HT1080 (cell line): ENCODE measurements at regions not wholly inside any gene's neighbourhood (a gene's known extent, or its start where the extent isn't known, plus 50 kb on each side); places are given as distances from the start of the nearest gene placed in this dataset.
"Not testable (repeated sequence)": the region's sequence is repeated elsewhere in the genome, so short reads cannot be mapped to it uniquely, and the experiment has no call there.

Source experiments
- DNase-seq: peaks from one replicate; pipeline ENCODE4 v3.0.0-alpha.2; 2015; ENCODE audit warnings: low read depth

DNA sequence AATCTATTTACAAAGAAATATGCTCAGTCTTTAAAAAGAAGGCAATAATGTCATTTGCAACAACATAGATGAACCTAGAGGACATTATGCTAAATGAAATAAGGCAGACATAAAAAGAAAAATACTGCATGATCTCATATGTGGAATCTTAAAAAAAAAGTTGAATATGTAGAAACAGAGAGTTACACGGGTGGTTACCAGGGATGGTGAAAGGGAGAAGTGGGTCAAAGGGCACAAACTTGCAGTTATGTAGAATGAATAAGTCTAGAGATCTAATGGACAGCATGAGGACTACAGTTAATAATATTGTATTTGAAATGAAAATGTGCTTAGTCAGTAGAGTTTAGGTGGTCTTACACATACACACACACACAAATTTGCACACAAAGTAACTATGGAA is 88.2 kb upstream of the CCDC71L start:
- DNase-seq: no peak

DNA sequence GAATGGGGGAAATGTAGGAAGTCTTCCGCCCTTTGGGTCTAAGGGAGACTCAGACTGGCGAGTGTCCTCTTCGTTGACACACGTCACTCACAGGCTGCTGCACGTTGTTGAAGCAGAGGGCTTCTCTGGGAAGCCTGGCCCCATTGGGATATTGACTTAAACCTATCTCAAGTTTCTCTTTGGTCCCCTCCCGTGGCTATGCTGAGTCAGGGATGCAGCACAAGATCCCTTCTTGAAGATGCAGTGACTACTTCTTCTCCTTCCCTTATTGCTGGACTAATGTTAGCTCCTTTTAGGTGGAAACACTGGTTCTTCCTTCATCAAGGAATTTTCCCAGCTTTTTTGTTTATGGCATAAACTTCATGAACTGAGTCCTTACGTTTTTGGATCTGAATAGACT is 89.8 kb upstream of the CCDC71L start:
- DNase-seq: no peak

DNA sequence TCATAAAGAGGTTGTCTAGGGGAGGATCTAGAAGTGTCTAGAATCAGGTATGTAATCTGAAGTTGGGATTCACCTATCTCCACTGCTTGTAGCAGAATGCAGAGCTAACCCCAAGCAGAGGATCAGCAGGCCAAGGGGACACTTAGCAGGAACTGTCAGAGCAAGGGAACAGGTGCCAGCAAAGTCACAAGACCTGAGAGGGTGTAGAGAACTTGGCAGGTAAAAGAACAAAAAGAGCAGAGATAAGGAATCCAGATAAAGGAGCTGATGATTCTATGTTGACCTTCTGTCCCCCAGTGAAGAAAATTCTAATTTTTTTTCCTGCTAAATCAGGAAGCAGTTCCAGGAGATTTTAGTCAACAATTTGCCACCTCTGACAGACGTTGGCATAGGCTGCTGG is 91.4 kb upstream of the CCDC71L start:
- no peak for DNase-seq

DNA sequence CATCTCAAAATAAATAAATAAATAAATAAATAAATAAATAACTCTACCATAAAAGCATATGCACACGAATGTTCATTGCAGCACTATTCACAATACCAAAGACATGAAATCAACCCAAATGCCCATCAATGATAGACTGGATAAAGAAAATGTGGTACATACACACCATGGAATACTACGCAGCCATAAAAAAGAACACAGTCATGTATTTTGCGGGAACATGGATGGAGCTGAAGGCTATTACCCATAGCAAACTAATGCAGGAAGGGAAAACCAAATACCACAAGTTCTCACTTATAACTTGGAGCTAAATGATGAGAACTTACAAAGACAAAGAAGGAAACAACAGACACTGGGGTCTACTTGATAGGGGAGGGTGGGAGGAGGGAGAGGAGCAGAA is 94.1 kb upstream of the CCDC71L start:
- DNase-seq: not testable (repeated sequence)

DNA sequence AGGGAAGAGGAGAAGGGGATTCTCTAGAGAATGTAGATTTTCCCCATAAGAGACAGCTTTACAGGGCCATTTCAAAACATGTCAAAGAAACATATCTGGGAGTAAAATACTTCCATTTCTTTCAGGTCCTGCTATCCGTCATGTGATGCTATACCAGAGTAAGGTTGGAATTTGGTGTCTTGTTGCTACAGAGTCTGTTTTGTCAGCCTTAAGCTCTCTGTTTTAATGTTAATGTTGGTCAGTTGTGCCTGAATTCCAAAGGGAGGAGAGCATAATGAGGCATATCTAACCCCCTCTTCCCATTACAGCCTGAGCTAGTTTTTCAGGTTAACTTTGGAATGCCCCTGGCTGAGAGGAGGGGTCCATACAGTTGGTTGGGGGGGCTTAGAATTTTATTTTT is 94.7 kb upstream of the CCDC71L start:
- no peak for DNase-seq

DNA sequence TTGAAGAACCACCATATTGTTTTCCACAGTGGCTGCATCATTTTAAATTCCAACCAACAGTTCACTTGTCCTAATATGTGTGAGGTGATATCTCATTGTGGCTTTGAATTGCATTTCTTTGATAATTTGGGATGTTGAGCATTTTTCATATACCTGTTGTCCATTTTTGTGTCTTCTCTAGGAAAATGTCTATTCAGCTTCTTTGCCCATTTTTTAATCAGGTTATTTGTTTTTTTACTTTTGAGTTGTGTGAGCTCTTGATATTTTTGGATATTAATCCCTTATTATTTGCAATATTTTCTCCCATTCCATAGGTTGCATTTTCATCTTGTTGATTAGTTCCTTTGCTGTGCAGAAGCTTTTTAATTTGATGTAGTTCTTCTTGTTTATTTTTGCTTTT is 95.1 kb upstream of the CCDC71L start:
- DNase-seq: no peak

DNA sequence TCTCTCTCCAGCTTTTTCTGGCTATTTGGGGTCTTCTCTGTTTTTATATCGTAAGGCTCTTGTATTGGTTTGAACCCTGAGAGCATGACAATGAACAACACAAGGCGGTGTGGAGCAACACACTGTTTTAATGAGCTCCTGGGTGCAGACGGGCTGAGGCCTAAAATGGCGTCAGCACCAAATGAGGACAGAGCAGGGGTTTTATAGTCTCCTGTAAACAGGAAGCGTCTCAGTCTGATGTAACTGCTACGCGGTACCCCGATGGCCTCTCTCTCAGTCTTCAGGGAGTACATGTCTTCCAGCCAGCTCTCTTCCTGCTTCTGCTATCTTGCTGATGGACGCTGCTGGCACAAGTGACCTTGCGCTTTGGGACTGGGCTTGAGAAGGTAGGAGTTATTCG is 95.9 kb upstream of the CCDC71L start:
- DNase-seq: no peak

DNA sequence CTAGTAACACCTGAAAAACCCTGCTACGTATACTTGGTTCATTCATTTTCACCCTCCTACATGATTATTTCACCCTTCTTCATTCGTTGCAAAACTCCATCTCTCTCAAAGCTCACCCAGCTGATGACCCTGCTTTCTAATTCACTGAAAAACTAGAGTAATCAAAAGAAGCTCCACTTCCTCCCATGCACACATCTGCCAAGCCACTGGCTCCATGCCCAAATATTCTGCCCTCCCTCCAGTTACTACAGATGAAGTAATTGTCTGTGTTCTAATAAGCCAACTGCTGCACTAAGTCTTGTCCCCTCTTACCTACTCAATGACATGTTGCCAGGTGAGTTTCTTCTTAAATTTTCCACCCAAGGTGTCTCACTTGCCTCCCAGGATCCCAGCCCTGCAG is 96.9 kb upstream of the CCDC71L start:
- no peak for DNase-seq

DNA sequence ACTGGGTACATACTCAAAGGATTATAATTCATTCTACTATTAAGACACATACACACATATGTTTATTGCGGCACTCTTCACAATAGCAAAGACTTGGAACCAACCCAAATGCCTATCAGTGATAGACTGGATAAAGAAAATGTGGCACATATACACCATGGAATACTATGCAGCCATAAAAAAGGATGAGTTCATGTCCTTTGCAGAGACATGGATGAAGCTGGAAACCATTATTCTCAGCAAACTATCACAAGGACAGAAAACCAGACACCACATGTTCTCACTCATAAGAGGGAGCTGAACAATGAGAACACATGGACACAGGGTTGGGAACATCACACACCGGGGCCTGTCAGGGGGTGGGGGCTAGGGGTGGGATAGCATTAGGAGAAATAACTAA is 101.9 kb upstream of the CCDC71L start:
- not testable (repeated sequence) for DNase-seq

DNA sequence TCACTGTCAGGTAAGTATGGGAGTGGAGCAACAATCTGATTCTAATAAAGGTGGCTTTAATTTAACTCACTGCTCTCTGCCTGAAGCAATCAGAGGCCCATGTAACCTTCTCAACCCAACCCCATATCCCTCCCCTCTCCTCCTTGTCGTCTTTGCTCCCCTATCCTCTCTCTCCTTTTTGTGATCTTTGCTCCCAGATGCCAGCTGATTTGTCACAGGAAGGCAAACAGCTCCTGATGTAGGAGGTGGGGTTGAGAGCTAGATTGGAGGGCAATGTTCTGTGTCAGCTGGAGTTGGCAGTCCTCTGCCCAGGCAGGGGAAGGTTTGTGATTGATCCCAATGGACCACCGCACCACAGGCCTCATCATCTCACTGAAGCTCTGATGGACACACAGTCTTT is 101.4 kb upstream of the PIK3CG start:
- no peak for DNase-seq

DNA sequence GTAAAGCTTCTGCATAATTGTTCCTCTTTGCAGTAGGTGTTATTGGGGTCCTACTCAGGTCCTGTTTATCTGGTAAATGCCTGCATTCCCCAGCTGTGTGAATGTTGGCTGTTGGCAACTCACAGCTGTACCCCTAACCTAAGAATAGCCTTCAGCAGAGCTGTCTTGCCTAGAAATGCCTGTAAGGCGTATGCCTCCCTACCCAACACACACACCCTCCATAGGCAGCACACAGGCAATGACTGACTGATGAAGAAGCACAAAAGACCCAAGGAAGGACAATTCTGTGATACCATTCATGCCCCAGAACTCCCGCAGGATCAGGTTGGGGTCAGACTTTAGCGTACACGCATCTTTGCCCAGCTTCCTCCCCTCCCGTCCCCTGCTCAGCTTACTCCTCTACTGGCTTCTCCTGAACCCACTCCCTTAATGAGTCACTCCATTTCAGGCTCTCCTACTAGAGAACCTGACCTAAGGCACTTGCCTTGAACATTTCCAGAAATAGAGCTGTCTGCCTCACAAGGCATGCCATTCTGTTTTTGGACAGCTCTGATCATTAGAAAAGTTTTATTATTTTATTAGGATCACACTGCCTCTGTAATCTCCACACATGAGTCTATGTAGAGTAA is 99.2 kb upstream of the PIK3CG start:
- no peak for DNase-seq

DNA sequence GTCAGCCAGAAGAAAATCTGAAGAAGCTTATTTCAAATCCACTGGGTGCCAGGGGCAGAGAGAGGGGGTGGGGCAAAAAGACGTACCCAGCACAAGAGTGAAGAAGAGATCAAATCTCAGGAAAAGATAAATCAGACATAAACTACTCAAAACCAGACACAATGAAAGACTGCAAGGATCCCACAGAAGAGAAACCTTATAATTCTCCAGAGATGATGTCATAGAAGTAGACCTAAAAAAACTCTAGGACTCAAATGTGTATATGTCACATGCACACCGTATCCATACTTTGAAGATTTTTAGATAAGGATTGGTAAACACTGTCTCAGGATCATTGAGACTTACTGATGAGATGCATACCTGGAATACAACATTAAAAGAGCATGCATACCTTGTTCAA is 98.5 kb upstream of the PIK3CG start:
- DNase-seq: no peak

DNA sequence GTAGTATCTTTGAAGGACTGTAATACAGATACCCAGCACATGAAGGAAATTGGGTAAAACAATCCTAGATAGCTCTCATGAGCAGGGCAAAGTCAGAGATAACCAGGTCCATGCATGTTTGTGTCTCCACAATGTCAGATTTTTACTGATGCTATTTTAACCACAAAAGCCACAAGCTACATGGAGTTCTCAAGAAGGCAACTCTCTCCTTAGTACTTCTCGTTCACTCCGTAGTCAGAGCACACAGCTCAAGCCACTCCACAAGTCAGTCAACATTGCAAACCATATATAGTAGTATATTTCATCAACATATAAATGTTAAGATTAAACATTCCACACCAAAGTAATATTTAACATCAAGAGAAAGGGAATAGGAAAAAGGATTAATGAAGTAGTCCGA is 98.0 kb upstream of the PIK3CG start:
- DNase-seq: no peak

DNA sequence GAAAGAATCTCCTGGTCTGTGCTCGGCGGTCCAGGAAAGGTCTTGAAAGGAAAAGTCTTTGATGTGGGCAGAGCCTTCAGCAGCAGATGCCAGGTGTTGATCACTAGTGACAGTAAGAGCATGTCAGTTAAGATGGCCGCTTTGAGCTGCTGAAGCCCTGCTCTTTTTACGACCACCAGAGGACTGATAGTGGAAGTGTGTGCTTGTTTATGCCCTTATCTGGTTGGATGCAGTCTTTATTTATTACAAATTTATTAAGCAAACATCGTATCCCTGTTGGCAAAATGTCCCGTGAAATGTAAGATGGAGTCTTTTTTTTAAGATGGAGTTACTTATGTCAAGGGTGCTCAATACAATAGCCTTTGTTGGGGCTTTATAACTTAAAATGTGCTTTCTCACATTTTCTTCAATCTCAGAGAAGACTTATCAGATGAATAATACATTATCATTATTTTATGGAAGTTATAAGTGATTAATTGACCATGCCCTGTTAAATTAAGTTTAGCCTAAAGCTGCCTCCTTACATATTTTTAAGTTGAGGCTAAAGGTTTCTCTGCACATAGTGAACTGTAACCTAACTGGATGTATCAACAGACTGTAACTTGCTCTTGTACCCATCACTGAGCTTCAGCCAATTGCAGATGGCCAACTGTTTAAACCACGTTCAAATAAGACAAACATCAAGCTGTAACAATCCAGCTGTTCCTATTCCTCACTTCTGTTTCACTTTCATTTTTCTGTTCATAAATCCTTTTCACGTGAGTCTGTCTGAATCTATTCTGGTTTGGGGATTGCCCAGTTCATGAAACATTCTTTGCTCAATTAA is 97.4 kb upstream of the PIK3CG start:
- no peak for DNase-seq

DNA sequence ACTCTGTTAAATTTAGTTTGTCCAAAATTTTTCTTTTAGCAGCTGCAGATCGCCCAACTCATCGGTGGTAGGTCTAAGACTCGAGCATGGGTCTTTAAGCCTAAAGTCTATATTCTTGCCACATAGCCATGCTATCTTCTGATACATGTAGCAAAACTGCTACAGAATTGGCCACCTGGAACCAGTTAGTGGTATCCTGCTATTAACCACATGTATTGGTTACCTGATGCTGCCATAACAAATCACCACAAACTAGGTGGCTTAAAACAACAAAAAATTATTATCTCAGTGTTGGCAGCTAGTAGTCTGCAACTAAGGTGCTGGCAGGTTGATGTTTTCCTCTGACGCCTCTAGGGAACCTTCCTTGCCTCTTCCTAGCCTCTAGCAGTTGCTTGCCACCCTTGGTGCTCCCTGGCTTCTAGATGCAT is 96.7 kb upstream of the PIK3CG start:
- no peak for DNase-seq

DNA sequence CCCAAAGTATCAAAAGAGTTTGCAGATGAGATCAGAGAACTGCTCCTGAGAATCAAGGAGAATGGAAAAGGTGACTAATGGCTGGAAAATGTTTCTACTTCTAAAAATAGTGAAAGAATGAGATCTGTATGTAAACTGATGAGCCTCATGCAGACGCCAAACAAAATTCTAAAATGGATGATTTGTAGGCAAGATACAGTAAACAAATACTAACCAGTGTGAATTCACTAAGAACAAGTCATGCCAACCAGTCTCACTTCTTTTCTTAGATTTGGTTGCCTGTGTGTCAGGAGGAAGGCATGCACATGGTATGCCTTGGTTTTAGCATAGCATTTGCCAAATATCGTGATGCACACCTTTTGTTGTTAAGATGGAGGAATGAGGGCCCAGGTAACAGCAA is 94.9 kb upstream of the PIK3CG start:
- DNase-seq: peak; percentile 84

DNA sequence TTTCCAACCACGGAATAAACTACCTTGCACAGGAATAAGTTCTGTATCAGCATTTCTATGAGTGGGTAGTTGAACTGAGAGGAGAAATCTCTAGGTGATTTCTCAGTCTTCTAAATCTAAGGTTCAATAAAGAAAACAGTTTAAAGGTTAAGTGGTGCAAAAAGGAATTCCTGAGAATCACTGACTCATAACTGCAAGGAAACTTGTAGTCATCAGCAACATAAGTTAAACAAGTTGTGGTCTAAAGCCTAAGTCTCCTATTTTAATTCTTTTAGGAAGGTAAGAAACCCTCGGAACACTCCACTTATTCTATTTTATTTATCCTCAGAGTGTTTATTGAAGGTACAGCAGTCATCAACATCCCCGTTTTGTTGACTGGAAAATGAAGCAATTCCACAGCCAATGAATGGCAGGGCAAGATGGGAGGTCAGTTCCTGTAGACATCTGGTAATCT is 92.4 kb upstream of the PIK3CG start:
- peak; percentile 68 for DNase-seq

DNA sequence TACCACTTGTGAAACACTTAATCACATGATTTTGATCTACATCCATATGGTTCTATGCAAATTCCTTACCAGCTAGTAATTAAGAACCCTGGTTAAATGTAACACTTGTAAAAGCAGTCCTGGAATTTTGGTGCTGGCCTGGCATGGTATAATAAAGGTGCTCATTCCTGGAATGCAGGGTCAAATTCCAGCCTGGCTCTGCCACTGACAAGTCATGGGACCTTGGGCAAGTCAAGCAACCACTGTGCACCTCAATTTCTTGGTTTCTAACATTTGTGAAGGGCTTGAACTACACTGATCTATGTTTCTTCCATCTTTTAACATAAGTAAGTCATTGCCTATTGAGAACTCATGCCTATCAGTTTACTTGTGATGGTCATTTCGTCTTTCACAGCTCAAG is 91.9 kb upstream of the PIK3CG start:
- no peak for DNase-seq

DNA sequence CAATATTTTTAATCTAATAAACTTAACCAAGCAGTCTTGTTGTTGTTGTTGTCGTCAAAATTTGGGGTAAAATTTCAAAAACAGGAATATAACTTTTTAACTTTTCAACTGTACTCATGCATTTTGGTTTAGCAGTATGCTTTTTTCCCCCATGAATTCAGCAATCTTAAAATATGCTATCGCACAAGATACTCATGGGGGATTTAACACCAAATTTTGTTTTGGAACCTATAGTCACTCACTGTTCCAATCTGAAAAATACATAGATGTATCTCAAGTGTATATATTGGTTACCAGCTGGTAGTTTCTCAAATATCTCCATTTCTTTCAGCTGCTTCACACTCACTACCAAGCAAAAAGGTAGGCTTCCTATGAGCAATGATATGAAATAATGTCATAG is 91.4 kb upstream of the PIK3CG start:
- DNase-seq: no peak

DNA sequence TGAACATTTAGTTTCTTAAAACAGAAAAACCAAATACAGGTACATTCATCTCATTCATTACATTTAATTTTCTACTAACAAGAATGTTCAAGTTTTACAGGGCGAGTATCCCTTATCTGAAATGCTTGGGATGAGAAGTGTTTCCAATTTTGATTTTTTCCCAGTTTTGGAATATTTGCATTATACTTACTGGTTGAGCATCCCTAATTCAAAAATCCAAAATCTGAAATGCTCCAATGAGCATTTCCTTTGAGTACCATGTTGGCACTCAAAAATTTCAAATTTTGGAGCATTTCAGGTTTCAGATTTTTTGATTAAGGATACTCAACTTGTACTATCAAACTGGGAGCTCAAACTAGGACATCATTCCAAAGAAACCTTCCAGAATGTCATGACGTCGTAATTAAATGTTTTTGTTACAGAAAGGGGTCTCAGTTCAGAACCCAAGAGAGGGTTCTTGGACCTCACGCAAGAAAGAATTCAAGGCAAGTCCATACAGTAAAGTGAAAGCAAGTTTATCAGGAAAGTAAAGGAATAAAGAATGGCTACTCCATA is 90.8 kb upstream of the PIK3CG start:
- no peak for DNase-seq

DNA sequence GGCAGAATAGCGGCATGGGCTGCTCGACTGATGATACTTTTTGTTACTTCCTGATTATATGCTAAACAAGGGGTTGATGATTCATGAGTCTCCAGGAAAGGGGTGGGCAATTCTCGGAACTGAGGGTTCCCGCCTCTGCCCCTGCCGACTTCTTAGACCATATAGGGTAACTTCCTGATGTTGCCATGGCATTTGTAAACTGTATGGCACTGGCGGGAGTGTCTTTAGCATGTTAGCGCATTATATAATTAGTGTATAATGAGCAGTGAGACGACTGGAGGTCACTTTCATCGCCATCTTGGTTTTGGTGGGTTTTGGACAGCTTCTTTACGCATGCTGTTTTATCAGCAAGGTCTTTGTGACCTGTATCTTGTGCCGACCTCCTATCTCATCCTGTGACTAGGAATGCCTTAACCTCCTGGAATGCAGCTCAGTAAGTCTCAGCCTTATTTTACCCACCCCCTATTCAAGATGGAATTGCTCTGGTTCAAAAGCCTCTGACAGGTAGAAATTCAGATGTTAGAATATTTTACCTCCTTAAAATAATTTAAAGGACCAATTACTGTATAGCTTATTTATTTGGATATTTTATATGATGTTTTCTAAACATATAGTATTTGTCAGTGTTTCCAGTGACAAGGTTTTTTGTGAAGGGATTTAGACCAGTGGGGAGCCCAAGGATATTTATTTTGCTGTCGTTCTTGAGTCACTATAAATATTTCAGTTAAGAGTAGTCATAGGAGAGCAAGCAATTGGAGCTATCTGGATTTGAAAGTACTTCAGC is 90.1 kb upstream of the PIK3CG start:
- DNase-seq: peak; percentile 51

DNA sequence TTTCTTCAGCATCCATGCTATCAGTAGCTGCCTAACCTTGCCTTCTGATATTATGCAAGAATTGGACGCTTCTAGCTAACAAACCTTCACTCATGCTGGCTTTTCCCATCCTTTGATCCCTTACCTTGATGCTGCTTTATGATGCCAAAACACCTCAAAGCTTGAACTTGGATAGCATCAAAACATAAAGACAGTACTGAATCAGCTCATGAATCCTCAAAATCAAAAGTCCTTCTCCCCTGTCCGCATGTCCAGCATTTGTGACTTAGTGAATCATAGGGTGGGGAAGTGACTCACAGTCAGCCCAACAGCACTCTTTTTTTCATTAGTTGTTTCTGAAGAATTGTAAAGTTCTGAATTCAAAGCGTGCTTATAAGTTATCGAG is 89.5 kb upstream of the PIK3CG start:
- DNase-seq: peak; percentile 87
